Motor neuron (in vitro differentiated cells): ENCODE measurements at regions not wholly inside any gene's neighbourhood (a gene's known extent, or its start where the extent isn't known, plus 50 kb on each side); places are given as distances from the start of the nearest gene placed in this dataset.
"Not testable (repeated sequence)": the region's sequence is repeated elsewhere in the genome, so short reads cannot be mapped to it uniquely, and the experiment has no call there.

Source experiments
- ATAC-seq, 8 experiments: fragments of 200-7000 bp; cut with Tn5 transposase; replicated peaks in 6 of 8; 2 replicates each; pipeline ENCODE4 v1.8.0; 2021; ENCODE audit warnings: mild to moderate bottlenecking in 8 of 8, moderate library complexity in 8 of 8
- H3K27ac ChIP-seq, 2 donors: fragments of 250-450 bp; sonication (Bioruptor Pico); 2 replicates each; pipeline ENCODE4 v1.9.0; 2021; ENCODE audit warnings: antibody characterized with exemption in 2 of 2, mild to moderate bottlenecking in 2 of 2, moderate library complexity in 1 of 2
- H3K4me1 ChIP-seq, 2 donors: fragments of 250-450 bp; sonication (Bioruptor Pico); replicated peaks in 1 of 2; 2 replicates each; pipeline ENCODE4 v1.6.1; 2021; ENCODE audit warnings: antibody characterized with exemption in 2 of 2, mild to moderate bottlenecking in 2 of 2, moderate library complexity in 1 of 2
- H3K4me3 ChIP-seq, 5 donors: fragments of 250-450 bp; sonication (Bioruptor Pico); 2 replicates each; pipeline ENCODE4 v1.9.0; 2021; ENCODE audit warnings: antibody characterized with exemption in 5 of 5, mild to moderate bottlenecking in 5 of 5, moderate library complexity in 4 of 5
- WGBS, 10 experiments: fragments of 450-650 bp; shearing (Covaris generic); methylation state at CpG; one replicate each; pipeline ENCODE4 v1.0.0; 2022; 5-methylcytosine and 5-hydroxymethylcytosine counted together
- in situ Hi-C, 9 experiments: fragments of 400-800 bp; cut with MboI; loops; one replicate each; pipeline ENCODE4 v1.15.0; 2021; ENCODE audit warnings: low sequenced_read_pairs in 9 of 9, low pct_unique_long_range_greater_than_20kb in 2 of 9; ENCODE audit not compliant: unreplicated experiment in 9 of 9

DNA sequence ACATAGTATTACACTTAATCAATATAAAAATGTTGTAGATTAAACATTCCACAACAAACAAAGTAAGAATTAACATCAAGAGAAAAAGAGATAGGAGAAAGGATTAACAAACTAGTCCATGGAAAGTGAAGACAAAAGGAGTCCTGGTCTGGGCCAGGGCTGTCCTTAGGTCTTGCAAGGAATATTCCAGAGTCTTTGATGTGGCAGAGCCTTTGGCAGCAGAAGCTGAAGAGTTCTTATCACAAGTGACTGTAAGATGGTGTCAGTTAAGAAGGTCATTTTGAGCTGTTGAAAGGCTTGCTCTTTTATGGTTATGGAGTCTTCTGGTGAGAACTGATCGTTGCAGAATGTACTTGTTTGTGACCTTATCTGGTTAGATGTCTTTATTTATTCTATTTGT lies 127.7 kb upstream of the LRRTM4 start:
- in situ Hi-C loops, result no loop called here
- no peak for ATAC-seq

DNA sequence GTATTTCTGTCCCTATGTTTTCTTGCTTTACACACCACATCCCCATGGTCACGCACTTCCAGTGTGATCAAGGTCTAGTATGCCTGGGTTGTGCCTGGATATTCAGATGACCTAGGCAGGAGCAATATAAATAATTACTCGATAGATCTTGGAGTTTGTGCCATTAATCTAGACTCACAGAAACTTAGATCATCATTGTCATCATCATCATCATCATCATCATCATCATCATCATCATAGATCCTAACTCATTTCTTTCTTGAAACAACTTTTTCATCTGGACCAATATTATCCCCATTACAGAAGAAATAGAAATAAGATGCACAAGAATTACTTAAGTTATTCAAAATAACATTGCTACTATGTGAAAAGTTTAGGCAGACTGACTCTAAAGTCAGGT lies 130.3 kb upstream of the LRRTM4 start:
- no peak overlapping the region for H3K4me3 ChIP-seq
- H3K27ac ChIP-seq, result no peak overlapping the region
- in situ Hi-C loops, result no loop called here
- H3K4me1 ChIP-seq, result no peaks in the 10 kb centered on the region
- WGBS, 10 experiments, result 0 to 100% (median 50%) methylated on average over 1 to 2 of the region's 2 CpGs; no CpG with 5 or more reads in 1 of the 10 experiments
- no peak for ATAC-seq

More for the DNA sequence above, 127.7 kb upstream of the LRRTM4 start:
- Histone ChIP-seq H3K4me3 (no peak overlapping the region), H3K27ac (no peak overlapping the region), H3K4me1 (no peaks in the 10 kb centered on the region)
- WGBS, 10 experiments, result 0 to 100% (median 14%) methylated on average over 1 of the region's 1 CpG; no CpG with 5 or more reads in 3 of the 10 experiments

DNA sequence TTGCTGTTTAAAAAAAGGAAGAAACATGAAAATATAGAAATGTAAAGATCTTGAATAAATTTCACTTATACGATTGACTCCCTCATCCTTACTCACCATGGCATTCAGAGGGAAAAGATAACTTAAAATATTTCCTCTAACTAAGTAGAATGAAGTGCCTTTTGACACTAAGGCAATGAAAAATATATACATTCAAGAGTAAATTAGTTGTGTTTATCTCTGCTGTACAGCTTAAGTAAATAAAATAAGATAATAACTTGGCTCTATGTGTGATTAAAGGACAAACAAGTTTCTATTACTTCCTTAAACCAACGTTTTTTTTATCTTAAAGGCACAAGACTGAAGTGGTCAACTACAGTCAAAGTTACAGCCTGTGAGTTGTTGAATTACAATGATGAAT lies 142.3 kb upstream of the LRRTM4 start:
- Histone ChIP-seq H3K4me3 (no peak overlapping the region), H3K4me1 (no peaks in the 10 kb centered on the region), H3K27ac (no peak overlapping the region)
- in situ Hi-C loops, result no loop called here
- WGBS, 10 experiments, result 3 to 100% (median 64%) methylated on average over 1 to 2 of the region's 2 CpGs
- no peak for ATAC-seq

DNA sequence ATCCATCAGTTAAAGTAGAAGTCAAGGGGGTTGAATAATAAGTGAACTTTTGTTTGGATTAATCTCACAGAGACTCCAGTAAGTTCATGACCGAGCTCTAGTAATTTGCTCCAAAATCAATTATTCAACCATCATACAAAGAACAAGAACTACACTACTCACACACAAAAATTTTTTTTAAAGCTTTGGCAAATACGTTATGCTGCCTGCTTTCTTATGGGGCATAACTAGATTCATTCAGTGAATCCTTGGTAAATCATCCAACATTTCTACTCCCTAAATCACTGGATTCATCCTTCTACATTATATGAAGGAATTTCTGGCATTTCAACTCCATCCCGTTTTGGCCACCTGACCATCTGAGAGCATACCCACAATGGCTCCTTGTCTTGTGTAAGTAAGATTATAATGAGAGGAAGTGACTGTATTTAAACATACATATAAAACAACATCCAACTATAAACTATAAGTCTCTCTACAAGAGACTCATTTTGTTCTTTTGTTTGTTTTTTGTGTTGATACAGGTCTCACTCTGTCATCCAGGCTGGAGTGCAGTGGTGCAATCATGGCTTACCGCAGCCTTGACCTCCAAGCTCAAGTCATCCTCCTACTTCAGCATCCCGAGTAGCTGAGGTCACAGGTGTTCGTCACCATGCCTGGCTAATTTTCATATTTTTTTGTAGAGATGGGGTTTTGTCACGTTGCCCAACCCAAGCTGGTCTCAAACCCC lies 144.2 kb upstream of the LRRTM4 start:
- Histone ChIP-seq H3K4me3 (no peak overlapping the region), H3K4me1 (no peaks in the 10 kb centered on the region), H3K27ac (no peak overlapping the region)
- ATAC-seq, result no peak
- 16 to 95% (median 80%) methylated on average over 2 to 6 of the region's 7 CpGs; no CpG with 5 or more reads in 1 of the 10 experiments for WGBS, 10 experiments
- in situ Hi-C loops, result no loop called here

DNA sequence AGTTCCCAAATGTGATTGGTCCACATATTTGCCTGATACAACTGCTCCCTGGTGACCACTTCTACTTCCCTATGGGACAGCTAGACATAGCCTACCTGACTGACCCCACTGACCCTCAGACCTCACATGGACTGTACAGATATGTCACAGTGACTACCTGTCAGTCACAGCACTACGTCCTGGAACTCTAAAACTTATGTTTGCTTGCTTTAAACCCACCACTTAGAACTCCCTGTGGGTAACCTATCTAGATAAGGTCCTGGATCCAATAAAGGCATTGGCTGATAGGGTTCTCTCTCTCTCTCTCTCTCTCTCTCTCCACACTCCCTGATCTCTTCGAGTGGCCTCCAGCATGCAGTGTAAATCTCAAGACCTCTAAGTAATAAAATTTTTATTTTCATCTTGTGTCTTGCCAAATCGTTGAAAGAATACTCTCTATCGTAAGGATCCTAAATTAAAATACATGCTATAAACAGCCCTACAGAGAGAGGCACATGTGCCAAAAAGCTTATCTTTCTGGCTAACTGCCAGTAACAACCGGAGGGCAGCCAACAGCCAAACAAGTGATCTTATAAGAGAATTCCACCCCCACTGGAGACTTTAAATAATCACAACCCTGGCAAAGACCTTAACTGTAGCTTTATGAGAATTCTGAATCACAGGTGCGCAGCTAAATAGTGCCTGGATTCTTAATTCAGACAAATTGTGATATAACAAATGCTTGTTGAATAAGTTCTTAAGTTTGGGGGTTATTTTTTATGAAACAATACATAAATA lies 162.6 kb upstream of the LRRTM4 start:
- H3K27ac ChIP-seq, in situ Hi-C loops, H3K4me1 ChIP-seq, ATAC-seq, H3K4me3 ChIP-seq: not testable (repeated sequence)
- 32% methylated on average over 2 of the region's 6 CpGs; no CpG with 5 or more reads in 9 of the 10 experiments for WGBS, 10 experiments

DNA sequence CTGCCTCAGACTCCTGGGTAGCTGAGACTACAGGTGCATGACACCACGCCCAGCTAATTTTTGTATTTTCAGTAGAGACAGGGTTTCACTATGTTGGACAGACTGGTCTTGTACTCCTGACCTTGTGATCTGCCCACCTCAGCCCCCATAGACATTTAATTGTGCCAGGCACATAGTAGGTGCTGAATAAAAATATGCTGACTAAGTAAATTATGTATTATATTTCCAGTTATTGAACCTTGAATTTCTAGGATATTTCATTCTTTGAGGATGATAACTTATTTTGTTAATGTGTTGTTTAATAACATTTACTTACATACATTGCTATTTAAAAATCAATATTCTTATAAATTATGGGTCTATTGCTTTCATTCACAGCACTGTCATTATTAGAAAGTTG lies 190.4 kb upstream of the LRRTM4 start:
- in situ Hi-C loops, result no loop called here
- Histone ChIP-seq H3K4me1 (no peaks in the 10 kb centered on the region), H3K4me3 (no peak overlapping the region), H3K27ac (no peak overlapping the region)
- WGBS, 10 experiments, result 0 to 83% (median 7%) methylated on average over 1 of the region's 1 CpG; no CpG with 5 or more reads in 6 of the 10 experiments
- ATAC-seq, result no peak

DNA sequence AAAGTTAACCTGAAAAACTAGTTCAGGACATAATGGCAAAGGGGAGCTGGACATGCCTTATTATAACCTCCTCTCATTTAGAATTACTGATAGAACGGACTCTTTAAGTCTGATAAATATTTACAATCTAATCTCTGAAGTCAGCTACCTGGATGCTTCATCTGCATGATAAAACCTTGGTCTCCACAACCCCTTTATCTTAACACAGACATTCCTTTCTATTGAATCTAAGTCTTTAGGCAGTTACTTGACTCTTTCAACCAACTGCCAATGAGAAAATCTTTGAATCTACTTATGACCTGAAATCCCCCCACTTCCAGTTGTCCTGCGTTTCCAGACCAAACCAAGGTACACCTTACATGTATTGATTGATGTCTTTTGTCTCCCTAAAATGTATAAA lies 191.2 kb upstream of the LRRTM4 start:
- Histone ChIP-seq H3K27ac (no peak overlapping the region), H3K4me1 (no peaks in the 10 kb centered on the region), H3K4me3 (no peak overlapping the region)
- in situ Hi-C loops, result no loop called here
- ATAC-seq, result no peak
- WGBS, 10 experiments, result 0 to 78% (median 64%) methylated on average over 1 to 2 of the region's 2 CpGs

DNA sequence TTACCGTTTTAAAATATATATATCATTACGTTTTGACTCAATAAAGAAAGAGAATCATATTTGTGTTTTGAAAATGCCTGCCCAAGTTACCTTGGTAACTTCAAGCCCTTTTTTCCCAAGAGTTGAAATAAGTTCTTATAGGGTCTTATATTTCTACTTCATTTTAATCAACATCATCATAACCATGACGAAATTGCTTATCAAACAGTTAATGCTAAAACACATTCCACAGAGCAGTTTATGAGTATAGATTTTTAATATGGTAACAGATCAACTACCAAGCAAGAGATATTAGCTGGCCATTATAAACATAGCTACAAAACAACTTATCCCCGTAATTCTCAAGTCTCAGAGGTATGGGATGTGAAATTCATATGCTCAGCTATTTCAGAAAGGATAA lies 197.9 kb upstream of the LRRTM4 start:
- no peak overlapping the region for H3K27ac ChIP-seq
- 0 to 97% (median 80%) methylated on average over 2 to 4 of the region's 4 CpGs; no CpG with 5 or more reads in 1 of the 10 experiments for WGBS, 10 experiments
- no peak overlapping the region for H3K4me3 ChIP-seq
- no peaks in the 10 kb centered on the region for H3K4me1 ChIP-seq
- no peak for ATAC-seq
- in situ Hi-C loops, result no loop called here

DNA sequence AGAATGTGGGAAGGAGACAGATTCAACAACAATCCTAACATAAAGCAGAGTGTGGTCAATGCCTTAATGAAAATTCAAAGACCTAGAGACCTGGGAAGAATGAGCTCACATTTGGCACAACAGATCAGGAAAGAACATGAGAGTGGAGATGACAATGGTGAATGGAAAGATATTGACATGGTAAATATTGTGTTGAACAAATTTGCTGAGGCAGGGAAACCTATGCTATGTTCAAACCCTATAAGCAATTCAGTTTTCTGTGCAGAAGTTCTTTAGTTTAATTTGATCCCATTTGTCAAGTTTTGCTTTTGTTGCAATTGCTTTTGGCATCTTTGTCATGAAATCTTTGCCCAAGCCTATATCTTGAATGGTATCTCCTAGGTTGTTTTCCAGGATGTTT lies 199.4 kb upstream of the LRRTM4 start:
- no peak for ATAC-seq
- Histone ChIP-seq H3K27ac (no peak overlapping the region), H3K4me1 (no peaks in the 10 kb centered on the region), H3K4me3 (no peak overlapping the region)
- in situ Hi-C loops, result no loop called here

DNA sequence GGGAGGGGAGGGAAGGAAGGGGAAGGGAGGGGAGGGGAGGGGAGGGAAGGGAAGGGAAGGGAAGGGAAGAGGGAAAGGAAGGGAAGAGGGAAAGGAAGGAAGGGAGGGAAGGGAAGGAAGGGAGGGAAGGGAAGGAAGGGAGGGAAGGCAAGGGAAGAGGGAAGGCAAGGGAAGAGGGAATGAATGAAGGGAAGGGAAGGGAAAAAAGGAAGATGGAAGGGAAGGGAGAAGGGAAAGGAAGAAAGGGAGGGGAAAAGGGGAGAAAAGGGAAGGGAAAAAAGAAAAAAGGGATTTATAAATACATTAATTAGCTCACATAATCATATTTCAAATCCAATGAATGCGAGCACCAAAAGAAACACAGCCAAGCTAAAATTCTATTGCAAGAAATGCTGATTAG lies 202.9 kb upstream of the LRRTM4 start:
- in situ Hi-C loops, result no loop called here
- Histone ChIP-seq H3K4me1 (no peaks in the 10 kb centered on the region), H3K4me3 (no peak overlapping the region), H3K27ac (no peak overlapping the region)
- WGBS, 10 experiments, result 0 to 100% (median 54%) methylated on average over 1 of the region's 1 CpG; no CpG with 5 or more reads in 4 of the 10 experiments
- no peak for ATAC-seq

DNA sequence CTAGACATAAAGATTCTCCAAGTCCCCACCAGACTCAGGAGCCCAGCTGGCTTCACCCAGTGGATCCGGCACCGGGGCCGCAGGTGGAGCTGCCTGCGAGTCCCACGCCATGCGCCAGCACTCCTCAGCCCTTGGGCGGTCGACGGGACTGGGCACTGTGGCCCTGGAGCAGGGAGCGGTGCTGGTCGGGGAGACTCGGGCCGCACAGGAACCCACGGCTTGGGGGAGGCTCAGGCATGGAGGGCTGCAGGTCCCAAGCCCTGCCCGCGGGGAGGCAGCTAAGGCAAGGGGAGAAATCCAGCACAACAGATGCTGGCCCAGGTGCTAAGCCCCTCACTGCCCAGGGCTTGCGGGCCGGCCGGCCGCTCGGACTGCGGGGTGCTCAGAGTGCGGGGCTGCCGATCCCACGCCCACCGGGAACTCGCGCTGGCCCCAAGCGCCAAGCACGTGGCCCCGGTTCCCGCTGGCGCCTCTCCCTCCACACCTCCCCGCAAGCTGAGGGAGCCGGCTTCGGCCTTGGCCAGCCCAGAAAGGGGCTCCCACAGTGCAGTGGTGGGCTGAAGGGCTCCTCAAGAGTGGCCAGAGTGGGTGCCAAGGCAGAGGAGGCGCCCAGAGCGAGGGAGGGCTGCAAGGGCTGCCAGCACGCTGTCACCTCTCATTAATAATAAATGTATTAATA lies 212.6 kb upstream of the LRRTM4 start:
- in situ Hi-C loops, H3K4me3 ChIP-seq, H3K27ac ChIP-seq, ATAC-seq, H3K4me1 ChIP-seq: not testable (repeated sequence)
- WGBS, 10 experiments, result 81 to 100% (median 92%) methylated on average over 1 to 6 of the region's 39 CpGs; no CpG with 5 or more reads in 6 of the 10 experiments

DNA sequence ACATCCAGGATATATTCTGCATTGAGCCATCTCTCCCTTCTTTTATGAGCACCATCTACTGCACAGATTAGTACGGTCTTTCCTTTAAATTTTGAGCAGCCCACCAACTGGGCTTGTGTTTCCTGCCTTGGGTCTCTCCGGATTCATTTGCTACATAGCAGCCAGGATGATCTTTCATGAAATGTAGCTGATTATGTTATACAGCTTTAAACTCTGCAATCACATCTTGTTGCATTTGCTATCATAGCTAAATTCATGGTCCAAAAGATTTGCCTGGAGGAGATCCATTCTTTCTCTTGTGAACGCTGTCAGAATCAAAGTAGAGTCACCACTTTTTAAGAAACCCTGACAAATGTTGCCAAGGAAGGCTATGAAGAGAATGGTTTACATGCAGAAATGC lies 215.1 kb upstream of the LRRTM4 start:
- no peaks in the 10 kb centered on the region for H3K4me1 ChIP-seq
- in situ Hi-C loops, result no loop called here
- ATAC-seq, result no peak
- no peak overlapping the region for H3K27ac ChIP-seq
- 0 to 100% (median 63%) methylated on average over 1 to 3 of the region's 3 CpGs; no CpG with 5 or more reads in 3 of the 10 experiments for WGBS, 10 experiments
- no peak overlapping the region for H3K4me3 ChIP-seq

DNA sequence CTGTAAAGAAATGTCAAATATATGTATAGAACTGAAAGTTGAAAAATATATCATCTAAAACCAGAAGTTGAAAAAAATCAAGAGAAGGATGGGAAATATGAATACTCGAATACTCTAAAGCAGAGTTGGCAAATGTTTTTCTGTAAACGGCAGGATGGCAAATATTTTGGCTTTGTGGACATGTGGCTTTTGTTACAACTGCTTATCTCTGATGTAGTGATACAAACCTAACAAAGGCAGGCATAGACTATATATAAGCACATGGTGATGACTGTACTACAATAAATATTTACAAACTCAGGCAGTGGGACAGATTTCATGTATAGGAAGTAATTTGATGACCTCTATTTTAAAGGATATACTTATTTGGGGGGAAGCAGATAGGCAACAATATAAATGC lies 224.6 kb upstream of the LRRTM4 start:
- in situ Hi-C loops, result no loop called here
- Histone ChIP-seq H3K4me3 (no peak overlapping the region), H3K4me1 (no peaks in the 10 kb centered on the region), H3K27ac (no peak overlapping the region)
- WGBS, 10 experiments, result 0 to 100% (median 84%) methylated on average over 1 to 2 of the region's 2 CpGs
- no peak for ATAC-seq
